Tibial nerve (tissue), 4 donors: ENCODE measurements at regions not wholly inside any gene's neighbourhood (a gene's known extent, or its start where the extent isn't known, plus 50 kb on each side); places are given as distances from the start of the nearest gene placed in this dataset.

Experiments
- DNase-seq, 2 donors: peaks; one replicate each; pipeline ENCODE4 v3.0.0-alpha.2; 2019; ENCODE audit warnings: low spot score in 2 of 2
- H3K27ac ChIP-seq, 4 donors: fragments of 200-600 bp; sonication (generic) in 3 of 4; one replicate each; pipeline ENCODE4 v1.5.1; 2017 to 2019; ENCODE audit warnings: mild to moderate bottlenecking in 1 of 4
- H3K27me3 ChIP-seq, 2 donors: fragments of 200-600 bp; sonication (generic) in 1 of 2; one replicate each; pipeline versions ENCODE4 v1.5.1 to v1.6.0; 2017 to 2019
- H3K36me3 ChIP-seq, 3 donors: fragments of 200-600 bp; sonication (generic); one replicate each; pipeline ENCODE4 v1.5.1; 2018 to 2019
- H3K4me1 ChIP-seq, 4 donors: fragments of 200-600 bp; sonication (generic) in 3 of 4; one replicate each; pipeline ENCODE4 v1.5.1; 2017 to 2019
- H3K4me3 ChIP-seq, 4 donors: fragments of 200-600 bp; sonication (generic) in 3 of 4; one replicate each; pipeline ENCODE4 v1.5.1; 2017 to 2019; ENCODE audit warnings: mild to moderate bottlenecking in 1 of 4, moderate library complexity in 1 of 4
- H3K9me3 ChIP-seq, 4 donors: fragments of 200-600 bp; sonication (generic) in 3 of 4; one replicate each; pipeline ENCODE4 v1.5.1; 2017 to 2019
- EP300 ChIP-seq, 2 donors: sonication (generic); formaldehyde crosslinking; IDR thresholded peaks; one replicate each; pipeline ENCODE4 v1.6.1; 2017; ENCODE audit warnings: antibody characterized with exemption in 2 of 2, mild to moderate bottlenecking in 1 of 2
- POLR2A ChIP-seq, 2 donors: fragments of 450-650 bp; IDR thresholded peaks; one replicate each; pipeline ENCODE4 v1.6.1; 2017; ENCODE audit warnings: antibody characterized with exemption in 2 of 2, mild to moderate bottlenecking in 2 of 2, moderate library complexity in 2 of 2
- WGBS, 2 donors: methylation state at CpG; one replicate each; pipeline ENCODE4 v1.1.5; 2018; 5-methylcytosine and 5-hydroxymethylcytosine counted together
- TF ChIP-seq, protein P1 (sequence below), 5 experiments: fragments of 200-600 bp in 3 of 5; fragments of 450-650 bp in 2 of 5; sonication (generic) in 3 of 5; IDR thresholded peaks; one replicate each; pipeline ENCODE4 v1.5.1; 2016 to 2019; ENCODE audit warnings: antibody characterized with exemption in 5 of 5, mild to moderate bottlenecking in 3 of 5, moderate library complexity in 2 of 5

DNA sequence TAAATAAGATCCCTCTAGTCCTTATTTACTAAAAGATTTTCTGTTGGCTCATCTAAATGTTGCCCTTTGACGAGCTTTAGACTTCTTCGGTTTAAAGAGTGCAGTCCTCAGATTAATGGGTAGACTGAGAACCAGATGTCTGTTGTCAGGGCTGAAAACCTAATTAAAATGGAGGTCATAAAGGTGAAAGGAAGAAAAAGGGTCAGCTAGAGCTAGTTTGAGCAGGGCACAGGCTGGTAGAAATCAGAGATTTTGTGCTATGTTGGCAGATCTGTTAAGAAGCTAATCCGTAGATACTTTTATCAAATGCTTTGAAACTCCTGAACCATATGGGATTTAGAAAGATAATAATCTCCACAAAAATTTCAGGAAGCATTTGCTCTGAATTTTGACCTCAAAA lies 959.0 kb downstream of the PLA2G4A start:
- DNase-seq: no peak
- no peaks in the 10 kb centered on the region for H3K27me3 ChIP-seq
- no peaks in the 10 kb centered on the region for H3K4me1 ChIP-seq
- no peak for TF ChIP-seq EP300 (IDR thresholded peaks at IDR 0.05)
- TF ChIP-seq POLR2A (IDR thresholded peaks at IDR 0.05): no peak
- TF ChIP-seq, protein P1, sequence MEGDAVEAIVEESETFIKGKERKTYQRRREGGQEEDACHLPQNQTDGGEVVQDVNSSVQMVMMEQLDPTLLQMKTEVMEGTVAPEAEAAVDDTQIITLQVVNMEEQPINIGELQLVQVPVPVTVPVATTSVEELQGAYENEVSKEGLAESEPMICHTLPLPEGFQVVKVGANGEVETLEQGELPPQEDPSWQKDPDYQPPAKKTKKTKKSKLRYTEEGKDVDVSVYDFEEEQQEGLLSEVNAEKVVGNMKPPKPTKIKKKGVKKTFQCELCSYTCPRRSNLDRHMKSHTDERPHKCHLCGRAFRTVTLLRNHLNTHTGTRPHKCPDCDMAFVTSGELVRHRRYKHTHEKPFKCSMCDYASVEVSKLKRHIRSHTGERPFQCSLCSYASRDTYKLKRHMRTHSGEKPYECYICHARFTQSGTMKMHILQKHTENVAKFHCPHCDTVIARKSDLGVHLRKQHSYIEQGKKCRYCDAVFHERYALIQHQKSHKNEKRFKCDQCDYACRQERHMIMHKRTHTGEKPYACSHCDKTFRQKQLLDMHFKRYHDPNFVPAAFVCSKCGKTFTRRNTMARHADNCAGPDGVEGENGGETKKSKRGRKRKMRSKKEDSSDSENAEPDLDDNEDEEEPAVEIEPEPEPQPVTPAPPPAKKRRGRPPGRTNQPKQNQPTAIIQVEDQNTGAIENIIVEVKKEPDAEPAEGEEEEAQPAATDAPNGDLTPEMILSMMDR (IDR thresholded peaks at IDR 0.05): no peak
- no peak overlapping the region for H3K27ac ChIP-seq
- no peaks in the 10 kb centered on the region for H3K9me3 ChIP-seq
- H3K36me3 ChIP-seq: no peaks in the 10 kb centered on the region
- 62 to 65% methylated on average over 3 of the region's 3 CpGs for WGBS, 2 donors
- H3K4me3 ChIP-seq: no peak overlapping the region

DNA sequence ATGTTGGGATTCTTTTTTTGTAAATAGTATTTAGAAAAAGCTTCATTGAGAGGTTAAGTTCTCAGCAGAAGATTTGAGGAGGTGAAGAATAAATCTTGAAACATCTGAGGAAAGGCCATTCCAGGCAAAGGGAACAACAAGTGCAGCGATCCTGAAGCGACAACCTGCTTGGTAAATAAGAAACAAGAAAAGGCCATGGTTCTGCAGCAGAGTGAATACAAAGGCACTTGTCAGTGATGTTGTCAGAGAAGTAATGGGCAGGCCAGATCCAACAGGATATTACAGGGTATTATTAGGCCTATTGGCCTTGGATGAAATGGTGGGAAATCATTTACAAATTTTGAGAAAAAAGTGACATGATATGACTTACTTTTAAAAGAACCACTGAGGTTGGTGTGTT lies 960.0 kb downstream of the PLA2G4A start:
- Histone ChIP-seq H3K36me3 (no peaks in the 10 kb centered on the region), H3K4me3 (no peak overlapping the region), H3K27me3 (no peaks in the 10 kb centered on the region), H3K4me1 (no peaks in the 10 kb centered on the region), H3K9me3 (no peaks in the 10 kb centered on the region), H3K27ac (no peak overlapping the region)
- WGBS, 2 donors: 88 to 90% methylated on average over 2 of the region's 2 CpGs
- DNase-seq: no peak
- TF ChIP-seq POLR2A (IDR thresholded peaks at IDR 0.05): no peak
- TF ChIP-seq, protein P1 (IDR thresholded peaks at IDR 0.05): no peak

DNA sequence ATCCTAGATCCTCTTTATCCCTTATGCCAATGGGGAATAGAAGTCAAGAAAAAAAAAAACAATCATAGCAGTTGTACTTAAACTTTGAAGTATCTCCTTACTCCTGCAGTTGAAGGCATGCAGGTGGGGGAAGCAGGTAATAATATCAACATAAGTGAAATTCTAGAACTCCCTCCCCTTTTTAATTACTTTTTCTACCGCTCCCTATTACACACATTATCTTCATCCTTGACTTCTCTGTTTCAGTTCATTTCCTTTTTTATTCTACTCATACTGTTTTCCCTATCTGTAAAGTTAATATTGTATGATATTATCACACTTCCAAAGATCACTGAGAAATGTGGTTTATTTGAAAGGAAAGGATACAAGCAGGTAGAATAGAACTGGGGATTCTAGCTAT lies 962.0 kb downstream of the PLA2G4A start:
- H3K27ac ChIP-seq: no peak overlapping the region
- H3K27me3 ChIP-seq: no peaks in the 10 kb centered on the region
- 96 to 97% methylated on average over 1 of the region's 1 CpG for WGBS, 2 donors
- TF ChIP-seq POLR2A (IDR thresholded peaks at IDR 0.05) (no peak), EP300 (IDR thresholded peaks at IDR 0.05) (no peak)
- TF ChIP-seq, protein P1 (IDR thresholded peaks at IDR 0.05): no peak
- no peaks in the 10 kb centered on the region for H3K4me1 ChIP-seq
- H3K36me3 ChIP-seq: no peaks in the 10 kb centered on the region
- no peaks in the 10 kb centered on the region for H3K9me3 ChIP-seq
- H3K4me3 ChIP-seq: no peak overlapping the region
- no peak for DNase-seq

DNA sequence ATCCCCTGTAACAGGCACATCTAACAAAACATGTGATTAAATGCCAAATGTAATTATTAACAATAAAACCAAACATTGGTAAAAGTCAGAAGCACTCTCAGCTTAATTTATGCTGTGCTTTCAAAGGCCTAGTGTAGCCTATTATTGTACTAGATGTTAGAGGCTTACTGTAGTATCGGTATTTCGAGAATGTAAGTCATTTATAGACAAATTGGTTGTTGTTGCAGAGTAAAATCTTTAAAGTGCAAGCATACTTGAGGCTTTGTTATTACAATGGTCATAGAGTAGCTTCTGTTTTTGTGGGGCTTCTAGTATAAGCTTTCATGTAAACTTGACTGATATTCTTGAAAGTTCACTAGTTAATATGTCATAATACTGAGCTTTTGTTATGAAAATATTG lies 965.8 kb downstream of the PLA2G4A start:
- WGBS, 2 donors: 49 to 58% methylated on average over 2 of the region's 2 CpGs

DNA sequence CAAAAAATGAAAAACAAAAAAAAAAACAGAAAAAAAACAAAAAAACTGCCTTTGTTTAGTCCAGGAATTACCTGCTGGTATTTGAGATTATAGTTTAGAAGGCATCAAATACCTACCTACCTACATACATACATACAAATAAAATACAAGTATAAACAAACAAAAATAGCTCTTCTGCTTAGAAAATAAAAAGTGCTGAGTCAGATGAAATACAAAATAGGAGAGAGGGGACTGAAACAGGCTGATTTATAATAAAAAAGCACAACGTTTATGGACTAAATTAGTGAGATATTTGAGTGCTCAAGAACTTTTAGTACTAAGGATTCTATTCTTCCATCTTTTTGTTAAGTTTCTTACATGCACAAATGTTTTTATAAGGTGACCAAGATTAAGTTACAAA lies 980.8 kb downstream of the PLA2G4A start:
- Histone ChIP-seq H3K9me3 (peaks cover 0 to 9% (median 0%) of the 10 kb centered on the region in 4 donors), H3K4me1 (no peaks in the 10 kb centered on the region), H3K36me3 (no peaks in the 10 kb centered on the region), H3K4me3 (no peak overlapping the region), H3K27ac (no peak overlapping the region), H3K27me3 (no peaks in the 10 kb centered on the region)
- TF ChIP-seq, protein P1 (IDR thresholded peaks at IDR 0.05): no peak
- TF ChIP-seq EP300 (IDR thresholded peaks at IDR 0.05): no peak
- no peak for TF ChIP-seq POLR2A (IDR thresholded peaks at IDR 0.05)
- WGBS, 2 donors: 67 to 68% methylated on average over 1 of the region's 1 CpG
- no peak for DNase-seq

More for the DNA sequence above, 965.8 kb downstream of the PLA2G4A start:
- Histone ChIP-seq H3K27ac (no peak overlapping the region), H3K27me3 (no peaks in the 10 kb centered on the region), H3K9me3 (no peaks in the 10 kb centered on the region), H3K36me3 (no peaks in the 10 kb centered on the region), H3K4me3 (no peak overlapping the region), H3K4me1 (no peaks in the 10 kb centered on the region)
- no peak for DNase-seq
- TF ChIP-seq, protein P1 (IDR thresholded peaks at IDR 0.05): no peak
- no peak for TF ChIP-seq POLR2A (IDR thresholded peaks at IDR 0.05)
- no peak for TF ChIP-seq EP300 (IDR thresholded peaks at IDR 0.05)
